NCI-H526 treated with DMSO at 0.1 percent for 48 hours (cell line): ENCODE measurements at regions not wholly inside any gene's neighbourhood (a gene's known extent, or its start where the extent isn't known, plus 50 kb on each side); places are given as distances from the start of the nearest gene placed in this dataset.

ENCODE experiments used
- DNase-seq: peaks from one replicate; lab custom pipeline; 2025; lab: John Stamatoyannopoulos, UW

GRCh38 chr1:218582646-218583045 lies 237.5 kb downstream of the TGFB2 start:
- no peak for DNase-seq

- no peak for DNase-seq
These were observed 239.5 kb downstream of the TGFB2 start for GRCh38 chr1:218584418-218585155.

- no peak for DNase-seq
These were observed 240.5 kb downstream of the TGFB2 start for GRCh38 chr1:218585511-218586184.

- DNase-seq = no peak
These were observed 242.8 kb downstream of the TGFB2 start for GRCh38 chr1:218587900-218588299.

GRCh38 chr1:218588540-218589172 lies 243.5 kb downstream of the TGFB2 start:
- no peak for DNase-seq

GRCh38 chr1:218589487-218589886 lies 244.4 kb downstream of the TGFB2 start:
- DNase-seq = no peak

- DNase-seq = no peak
These were observed 246.8 kb downstream of the TGFB2 start for GRCh38 chr1:218591966-218592365.

- DNase-seq = no peak
These were observed 247.6 kb downstream of the TGFB2 start for GRCh38 chr1:218592688-218593087.

GRCh38 chr1:218600968-218601367 lies 255.8 kb downstream of the TGFB2 start:
- no peak for DNase-seq

GRCh38 chr1:218604217-218604616 lies 259.1 kb downstream of the TGFB2 start:
- DNase-seq = no peak

- DNase-seq = no peak
These were observed 266.9 kb downstream of the TGFB2 start for GRCh38 chr1:218611916-218612585.

GRCh38 chr1:218613105-218613504 lies 268.0 kb downstream of the TGFB2 start:
- DNase-seq = peak; percentile 31

GRCh38 chr1:218614031-218614430 lies 268.9 kb downstream of the TGFB2 start:
- DNase-seq = no peak

- DNase-seq = no peak
These were observed 271.5 kb downstream of the TGFB2 start for GRCh38 chr1:218616681-218617080.

- DNase-seq = no peak
These were observed 272.9 kb downstream of the TGFB2 start for GRCh38 chr1:218617986-218618385.

GRCh38 chr1:218620956-218621355 lies 275.8 kb downstream of the TGFB2 start:
- no peak for DNase-seq

- no peak for DNase-seq
These were observed 278.9 kb downstream of the TGFB2 start for GRCh38 chr1:218624052-218624451.

GRCh38 chr1:218625393-218625792 lies 280.3 kb downstream of the TGFB2 start:
- no peak for DNase-seq

- DNase-seq = no peak
These were observed 288.3 kb downstream of the TGFB2 start for GRCh38 chr1:218633238-218633988.

GRCh38 chr1:218634212-218634611 lies 289.1 kb downstream of the TGFB2 start:
- DNase-seq = no peak

- DNase-seq = no peak
These were observed 291.4 kb downstream of the TGFB2 start for GRCh38 chr1:218636548-218636947.

GRCh38 chr1:218640173-218640572 lies 295.0 kb downstream of the TGFB2 start:
- DNase-seq = no peak
